Muscle of leg (tissue), 3 donors: ENCODE measurements at regions not wholly inside any gene's neighbourhood (a gene's known extent, or its start where the extent isn't known, plus 50 kb on each side); places are given as distances from the start of the nearest gene placed in this dataset.

Experiments
- DNase-seq: peaks from one replicate; pipeline ENCODE4 v3.0.0; 2013
- H3K27ac ChIP-seq: one replicate; pipeline ENCODE4 v1.5.1; 2013; ENCODE audit warnings: mild to moderate bottlenecking, low read length, control low read depth
- H3K27me3 ChIP-seq: one replicate; pipeline ENCODE4 v1.6.1; 2013; ENCODE audit warnings: low read length; ENCODE audit not compliant: control insufficient read depth, insufficient read depth
- H3K36me3 ChIP-seq: one replicate; pipeline ENCODE4 v1.6.1; 2013; ENCODE audit warnings: low read length; ENCODE audit not compliant: control insufficient read depth, insufficient read depth
- H3K4me1 ChIP-seq: one replicate; pipeline ENCODE4 v1.6.1; 2013; ENCODE audit warnings: low read length; ENCODE audit not compliant: control insufficient read depth, insufficient read depth
- H3K4me3 ChIP-seq: one replicate; pipeline ENCODE4 v1.5.1; 2013; ENCODE audit warnings: low read length, control low read depth
- H3K9me3 ChIP-seq: replicated peaks from 2 replicates; pipeline ENCODE4 v1.6.1; 2013; ENCODE audit warnings: low read depth, low read length; ENCODE audit not compliant: control insufficient read depth
- WGBS: methylation state at CpG from one replicate; pipeline ENCODE4 v1.1.5; 2013; ENCODE audit warnings: missing lambda C conversion rate; ENCODE audit not compliant: insufficient coverage; 5-methylcytosine and 5-hydroxymethylcytosine counted together

DNA sequence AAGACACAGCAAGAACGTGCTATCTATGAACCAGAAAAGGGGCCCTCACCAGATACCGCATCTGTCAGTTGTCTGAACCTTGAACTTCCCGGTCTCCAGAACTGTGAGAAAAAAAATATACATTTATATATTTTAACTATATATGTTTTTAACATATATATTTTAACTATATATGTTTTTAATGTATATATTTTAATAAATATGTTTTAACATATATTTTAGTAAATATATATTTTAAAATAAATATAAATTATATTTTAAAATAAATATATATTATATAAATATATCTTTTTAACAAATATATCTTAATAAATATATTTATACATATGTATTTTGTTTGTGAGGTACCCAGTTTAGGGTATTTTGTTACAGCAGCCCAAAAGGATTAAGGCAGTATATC, 958.2 kb upstream of the AUTS2 start:
- Histone ChIP-seq H3K4me3 (no peak overlapping the region), H3K27ac (no peak overlapping the region), H3K9me3 (peaks cover 6% of the 10 kb centered on the region), H3K4me1 (no peaks in the 10 kb centered on the region), H3K27me3 (no peaks in the 10 kb centered on the region), H3K36me3 (no peaks in the 10 kb centered on the region)
- DNase-seq = no peak
- WGBS = no CpG with 5 or more reads among the region's 3 CpGs

DNA sequence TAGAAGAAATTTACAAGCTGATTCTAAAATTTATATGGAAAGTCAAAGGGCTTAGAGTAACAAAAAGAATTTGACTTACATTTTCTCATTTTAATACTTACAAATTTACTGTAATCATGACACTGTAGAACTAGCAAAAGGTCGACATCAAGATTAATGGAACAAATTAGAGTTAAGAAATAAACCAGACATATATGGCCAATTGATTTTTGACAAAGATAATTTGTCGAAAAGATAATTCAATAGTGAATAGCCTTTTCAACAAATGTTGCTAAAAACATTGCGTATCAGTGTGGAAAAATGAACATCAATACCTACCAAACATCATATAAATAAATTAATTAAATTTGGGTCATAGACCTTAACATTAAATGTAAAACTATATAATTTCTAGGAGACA, 955.5 kb upstream of the AUTS2 start:
- DNase-seq = no peak
- Histone ChIP-seq H3K36me3 (no peaks in the 10 kb centered on the region), H3K9me3 (peaks cover 9% of the 10 kb centered on the region), H3K27ac (no peak overlapping the region), H3K4me1 (no peaks in the 10 kb centered on the region), H3K27me3 (no peaks in the 10 kb centered on the region), H3K4me3 (no peak overlapping the region)
- WGBS = no CpG with 5 or more reads among the region's 3 CpGs

DNA sequence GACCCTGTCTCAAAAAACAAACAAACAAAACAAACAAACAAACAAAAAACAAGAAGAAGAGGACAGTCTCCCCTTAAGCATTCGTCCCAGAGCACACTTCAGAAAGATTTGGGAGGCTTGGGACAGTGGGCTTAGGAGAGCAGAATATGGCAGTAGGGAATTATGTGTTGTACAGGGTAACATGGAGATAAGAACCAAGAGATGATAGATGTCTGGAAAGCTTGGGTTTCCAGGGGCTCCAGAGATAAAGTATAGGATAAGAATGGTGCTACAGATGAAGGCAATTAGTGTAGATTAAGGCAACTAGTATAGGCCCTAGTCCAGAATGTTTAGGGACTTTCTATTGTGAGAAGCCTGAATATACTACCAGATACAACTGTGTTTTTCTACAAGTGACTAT, 934.9 kb upstream of the AUTS2 start:
- WGBS = 100% methylated on average over 1 of the region's 1 CpG
- Histone ChIP-seq H3K27ac (no peak overlapping the region), H3K4me1 (no peaks in the 10 kb centered on the region), H3K36me3 (no peaks in the 10 kb centered on the region), H3K27me3 (no peaks in the 10 kb centered on the region), H3K9me3 (no peaks in the 10 kb centered on the region), H3K4me3 (no peak overlapping the region)
- DNase-seq = no peak

DNA sequence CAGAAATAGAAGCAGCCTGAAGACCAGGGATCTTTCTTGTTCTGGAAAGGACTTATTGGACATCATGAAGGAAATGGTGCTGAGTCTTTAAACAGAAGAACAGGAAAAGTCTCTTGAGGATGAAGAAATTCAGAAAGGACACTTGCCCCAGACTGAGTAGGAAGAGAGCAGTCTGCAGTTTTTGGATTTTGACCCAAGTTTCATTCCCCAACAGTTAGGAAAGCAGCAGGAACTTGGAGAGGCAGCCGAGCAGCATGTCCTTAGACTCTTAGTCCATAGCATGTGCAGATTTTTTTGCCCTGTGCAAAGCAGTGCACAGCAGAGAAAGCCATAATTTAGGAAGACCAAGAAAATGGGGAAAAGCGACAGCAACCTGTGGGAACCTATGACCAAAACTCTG, 927.2 kb upstream of the AUTS2 start:
- no peak overlapping the region for H3K4me3 ChIP-seq
- H3K27me3 ChIP-seq = no peaks in the 10 kb centered on the region
- DNase-seq = peak; percentile 62
- WGBS = 13% methylated on average over 1 of the region's 2 CpGs
- H3K9me3 ChIP-seq = no peaks in the 10 kb centered on the region
- H3K36me3 ChIP-seq = no peaks in the 10 kb centered on the region
- no peak overlapping the region for H3K27ac ChIP-seq
- H3K4me1 ChIP-seq = no peaks in the 10 kb centered on the region

DNA sequence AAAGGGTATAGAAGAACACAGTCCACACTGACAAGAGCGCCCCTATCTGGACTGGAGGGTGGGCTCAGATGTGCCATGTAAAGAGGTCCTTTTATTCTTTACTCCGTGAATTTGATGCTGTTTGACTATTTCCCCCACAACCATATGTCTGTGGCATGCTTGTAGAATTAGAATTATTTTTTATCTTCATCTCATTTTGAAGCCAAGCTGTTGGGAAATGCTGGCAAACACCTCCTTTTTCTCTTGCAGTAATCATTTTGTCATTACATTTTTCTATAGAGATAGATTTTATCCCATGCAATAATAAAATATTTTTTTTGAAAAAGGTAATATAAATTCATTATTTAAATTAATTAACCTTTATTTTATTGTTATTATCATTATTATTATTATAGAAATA, 926.6 kb upstream of the AUTS2 start:
- H3K36me3 ChIP-seq = no peaks in the 10 kb centered on the region
- H3K4me3 ChIP-seq = no peak overlapping the region
- no peak for DNase-seq
- no peaks in the 10 kb centered on the region for H3K9me3 ChIP-seq
- H3K27ac ChIP-seq = no peak overlapping the region
- H3K27me3 ChIP-seq = no peaks in the 10 kb centered on the region
- WGBS = no CpG with 5 or more reads among the region's 2 CpGs
- H3K4me1 ChIP-seq = no peaks in the 10 kb centered on the region

DNA sequence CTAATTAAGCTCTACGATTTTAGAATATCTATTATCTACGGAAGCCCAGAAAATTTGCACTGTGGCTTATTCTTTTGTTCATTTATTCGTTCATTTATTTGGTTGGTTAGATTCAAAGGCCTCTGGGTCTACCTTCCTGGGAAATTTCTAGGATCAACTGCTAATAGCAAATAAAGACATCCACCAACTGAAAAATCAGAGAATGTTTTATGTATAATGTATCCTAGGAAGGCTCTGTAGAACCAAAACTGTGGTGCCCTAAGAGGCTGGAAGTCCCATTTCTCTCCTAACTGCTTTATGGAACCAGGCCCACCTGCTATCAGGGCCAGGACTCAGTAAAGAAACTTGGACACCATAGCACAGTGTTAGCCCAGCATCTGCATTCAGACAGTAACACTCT, 923.4 kb upstream of the AUTS2 start:
- H3K4me3 ChIP-seq = no peak overlapping the region
- DNase-seq = peak; percentile 38

DNA sequence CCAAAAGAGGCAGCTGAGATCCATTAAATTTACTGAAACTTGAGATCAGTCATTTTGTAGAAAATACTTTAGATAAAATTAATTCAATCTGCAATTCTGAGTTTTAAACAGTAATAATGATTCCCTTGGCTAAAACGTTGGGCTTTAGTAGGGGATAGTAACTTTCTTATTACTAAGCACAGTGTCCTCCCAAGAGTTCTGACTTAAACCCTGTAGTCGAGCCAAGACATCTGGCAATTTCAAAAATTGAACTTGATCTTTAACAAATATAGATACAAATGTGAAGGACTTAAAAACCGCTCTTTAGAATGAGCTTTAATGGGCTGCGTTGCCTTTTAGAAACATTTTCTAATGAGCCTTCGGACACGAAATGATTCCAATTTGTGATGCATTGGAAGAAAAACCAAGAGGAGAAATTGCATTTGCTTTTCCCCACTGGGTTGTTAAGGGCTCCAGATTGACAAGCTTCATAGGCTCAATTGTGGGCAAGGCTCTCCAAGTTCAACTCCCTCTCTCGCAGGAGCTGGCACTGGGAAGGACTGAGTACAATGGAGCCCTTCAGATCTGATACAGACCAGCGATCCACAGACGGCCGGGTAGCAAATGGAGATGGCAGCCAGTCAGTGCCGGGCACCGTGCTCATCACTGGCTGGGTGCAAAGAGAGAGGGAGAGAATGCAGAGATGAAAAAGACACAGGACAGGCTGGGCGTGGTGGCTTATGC, 921.3 kb upstream of the AUTS2 start:
- Histone ChIP-seq H3K4me1 (no peaks in the 10 kb centered on the region), H3K27ac (peak overlapping the region; percentile 29), H3K4me3 (no peak overlapping the region), H3K9me3 (no peaks in the 10 kb centered on the region), H3K27me3 (no peaks in the 10 kb centered on the region), H3K36me3 (no peaks in the 10 kb centered on the region)
- 30% methylated on average over 10 of the region's 13 CpGs for WGBS
- DNase-seq = peak; percentile 97

More for the DNA sequence above, 923.4 kb upstream of the AUTS2 start:
- no CpG with 5 or more reads among the region's 3 CpGs for WGBS
- Histone ChIP-seq H3K27ac (no peak overlapping the region), H3K36me3 (no peaks in the 10 kb centered on the region), H3K27me3 (no peaks in the 10 kb centered on the region), H3K9me3 (no peaks in the 10 kb centered on the region), H3K4me1 (no peaks in the 10 kb centered on the region)

DNA sequence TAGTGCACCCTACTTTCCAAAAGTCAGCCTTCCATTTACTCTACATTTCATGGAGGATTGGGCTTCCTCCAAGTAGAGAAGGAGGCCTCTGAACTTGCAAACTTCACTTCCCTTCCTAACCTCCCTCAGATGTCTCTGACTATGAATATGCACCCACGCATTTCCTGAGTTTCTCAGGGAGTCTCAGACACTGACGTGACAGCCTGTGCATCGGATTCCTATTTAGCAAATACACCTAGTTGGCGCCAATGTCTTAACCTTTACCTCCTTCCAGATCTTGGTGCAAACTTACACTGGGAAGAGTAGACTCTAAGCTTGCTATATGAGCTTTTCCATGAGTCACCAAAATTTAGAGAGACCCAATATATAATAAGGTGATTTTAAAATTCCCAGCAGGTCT, 920.1 kb upstream of the AUTS2 start:
- H3K9me3 ChIP-seq = no peaks in the 10 kb centered on the region

DNA sequence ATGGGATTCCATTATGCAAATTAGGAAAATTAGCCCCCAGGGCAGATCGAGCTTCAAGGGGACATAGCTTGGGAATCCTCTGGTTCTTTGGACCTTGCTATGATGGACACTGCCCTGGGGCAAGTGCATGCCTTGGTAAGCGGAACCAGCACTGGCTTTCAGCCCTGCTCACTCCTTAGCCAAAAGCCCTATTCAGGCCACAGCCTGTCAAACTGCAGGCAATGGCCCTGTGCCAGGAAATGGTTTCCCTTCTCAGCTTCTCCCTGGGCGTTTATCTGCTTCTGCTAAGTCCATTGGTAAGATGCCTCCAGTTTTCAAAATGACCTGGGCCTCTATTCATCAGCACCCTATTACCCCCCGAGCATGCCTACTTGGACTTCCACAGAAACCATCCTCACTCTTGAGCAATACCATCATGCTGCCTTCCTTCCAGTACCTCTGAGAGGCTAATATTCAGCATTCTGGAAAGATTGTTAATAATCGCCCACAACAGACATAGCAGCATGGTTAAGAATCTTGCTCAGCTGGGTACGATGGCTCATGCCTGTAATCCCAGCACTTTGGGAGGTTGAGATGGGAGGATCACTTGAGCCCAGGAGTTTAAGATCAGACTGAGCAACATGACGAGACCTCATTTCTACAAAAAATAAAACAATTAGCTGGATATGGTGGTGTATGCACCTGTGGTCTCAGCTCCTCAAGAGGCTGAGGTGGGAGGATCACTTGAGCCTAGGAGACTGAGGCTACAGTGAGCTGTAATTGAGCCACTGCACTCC, 918.6 kb upstream of the AUTS2 start:
- H3K27me3 ChIP-seq = no peaks in the 10 kb centered on the region
- WGBS = 80% methylated on average over 3 of the region's 7 CpGs
- H3K4me1 ChIP-seq = no peaks in the 10 kb centered on the region
- no peak for DNase-seq
- no peaks in the 10 kb centered on the region for H3K36me3 ChIP-seq
- no peak overlapping the region for H3K4me3 ChIP-seq
- peaks cover 4% of the 10 kb centered on the region for H3K9me3 ChIP-seq
- no peak overlapping the region for H3K27ac ChIP-seq

More for the DNA sequence above, 920.1 kb upstream of the AUTS2 start:
- Histone ChIP-seq H3K4me1 (no peaks in the 10 kb centered on the region), H3K36me3 (no peaks in the 10 kb centered on the region), H3K4me3 (no peak overlapping the region), H3K27me3 (no peaks in the 10 kb centered on the region), H3K27ac (no peak overlapping the region)
- no peak for DNase-seq
- WGBS = 47% methylated on average over 2 of the region's 4 CpGs

DNA sequence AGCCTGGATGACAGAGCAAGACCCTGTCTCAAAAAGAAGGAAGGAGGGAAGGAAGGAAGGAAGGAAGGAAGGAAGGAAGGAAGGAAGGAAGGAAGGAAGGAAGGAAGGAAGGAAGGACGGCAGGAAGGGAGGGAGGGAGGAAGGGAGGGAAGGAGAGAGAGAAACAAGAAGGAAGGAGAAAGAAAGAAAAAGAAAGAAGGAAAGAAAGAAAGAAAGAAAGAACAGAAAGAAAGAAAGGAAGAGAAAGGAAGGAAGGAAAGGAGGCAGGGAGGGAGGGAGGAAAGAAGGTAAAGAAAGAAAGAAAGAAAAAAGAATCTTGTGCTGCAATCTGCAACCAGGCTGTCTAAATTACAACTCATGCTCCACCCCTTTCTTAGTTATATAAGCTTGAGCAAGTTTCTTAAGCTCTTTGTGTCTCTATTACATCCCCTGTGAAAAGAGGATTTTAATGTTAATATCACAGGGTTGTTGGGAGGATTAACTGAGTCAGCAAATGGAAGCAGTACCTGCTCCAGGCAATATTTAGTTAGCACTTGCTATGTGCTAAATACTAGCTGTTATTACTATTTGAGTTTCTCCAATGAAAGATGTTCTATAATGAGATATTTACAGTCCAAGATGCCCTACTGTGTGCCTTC, 917.9 kb upstream of the AUTS2 start:
- WGBS = 73% methylated on average over 1 of the region's 1 CpG
- Histone ChIP-seq H3K27me3 (no peaks in the 10 kb centered on the region), H3K4me3 (no peak overlapping the region), H3K27ac (no peak overlapping the region), H3K9me3 (peaks cover 4% of the 10 kb centered on the region), H3K4me1 (no peaks in the 10 kb centered on the region), H3K36me3 (no peaks in the 10 kb centered on the region)
- DNase-seq = no peak
